ENCODE measurements at regions not wholly inside any gene's neighbourhood (a gene's known extent, or its start where the extent isn't known, plus 50 kb on each side); places are given as distances from the start of the nearest gene placed in this dataset.

DNA sequence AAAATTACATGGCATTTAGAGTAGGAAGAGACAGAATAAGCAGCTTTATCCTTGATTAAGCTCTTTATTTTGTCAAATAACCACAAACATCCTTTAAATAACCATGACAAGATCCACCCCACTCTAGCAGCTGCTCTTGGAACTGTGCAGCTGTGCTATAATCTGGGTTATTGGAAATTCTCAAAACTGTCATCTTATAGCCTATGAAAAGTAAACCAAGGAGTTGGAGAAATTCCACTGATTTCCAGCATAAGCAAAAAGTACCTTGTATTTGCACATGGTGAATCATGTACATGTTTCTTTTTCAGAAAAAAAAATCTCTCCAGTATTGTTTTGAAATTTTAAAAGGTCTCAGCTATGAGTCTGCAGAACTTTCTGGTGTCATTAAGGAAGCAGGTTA, 88.8 kb upstream of the ABI3BP start:
- H3K4me3 Mint-ChIP-seq: no peak overlapping the region
- peaks cover 16% of the 10 kb centered on the region for H3K27me3 Mint-ChIP-seq
- H3K9me3 Mint-ChIP-seq: no peaks in the 10 kb centered on the region
- H3K27ac Mint-ChIP-seq: no peak overlapping the region
- no peaks in the 10 kb centered on the region for H3K36me3 Mint-ChIP-seq (ENCODE audit: low read depth)
- H3K4me1 Mint-ChIP-seq (ENCODE audit: low read depth): no peaks in the 10 kb centered on the region

- Mint-ChIP-seq H3K4me3 (no peak overlapping the region), H3K27ac (no peak overlapping the region), H3K27me3 (peaks cover 16% of the 10 kb centered on the region), H3K36me3 (ENCODE audit: low read depth) (no peaks in the 10 kb centered on the region), H3K4me1 (ENCODE audit: low read depth) (no peaks in the 10 kb centered on the region), H3K9me3 (no peaks in the 10 kb centered on the region)
These were observed 88.2 kb upstream of the ABI3BP start for GRCh38 chr3:101081446-101081845.

GRCh38 chr3:101077361-101078011, 84.3 kb upstream of the ABI3BP start:
- Mint-ChIP-seq H3K36me3 (ENCODE audit: low read depth) (no peaks in the 10 kb centered on the region), H3K4me3 (no peak overlapping the region)

DNA sequence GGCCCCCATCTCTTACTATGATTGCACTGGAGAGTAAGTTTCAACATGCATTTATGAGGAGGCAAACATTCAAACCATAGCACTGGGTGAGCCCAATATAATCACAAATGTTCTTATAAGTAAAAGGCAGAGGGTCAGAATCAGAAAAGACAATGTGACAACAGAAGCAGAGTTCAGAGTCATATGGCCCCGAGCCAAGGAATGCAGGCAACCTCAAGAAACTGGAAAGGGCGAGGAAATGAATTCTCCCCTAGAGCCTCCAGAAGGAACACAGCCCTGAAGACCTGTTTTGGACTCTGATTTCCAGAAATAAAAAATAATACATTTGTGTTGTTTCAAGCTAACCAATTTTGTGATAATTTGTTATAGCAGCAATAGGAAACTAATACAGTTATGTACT, 81.3 kb upstream of the ABI3BP start:
- H3K9me3 Mint-ChIP-seq: no peaks in the 10 kb centered on the region
- peaks cover 4% of the 10 kb centered on the region for H3K4me1 Mint-ChIP-seq (ENCODE audit: low read depth)
- no peaks in the 10 kb centered on the region for H3K36me3 Mint-ChIP-seq (ENCODE audit: low read depth)
- no peak overlapping the region for H3K4me3 Mint-ChIP-seq
- H3K27ac Mint-ChIP-seq: no peak overlapping the region
- H3K27me3 Mint-ChIP-seq: peaks cover 23% of the 10 kb centered on the region

More at GRCh38 chr3:101077361-101078011, 84.3 kb upstream of the ABI3BP start:
- Mint-ChIP-seq H3K9me3 (no peaks in the 10 kb centered on the region), H3K27me3 (peaks cover 26% of the 10 kb centered on the region), H3K27ac (no peak overlapping the region), H3K4me1 (ENCODE audit: low read depth) (no peaks in the 10 kb centered on the region)

DNA sequence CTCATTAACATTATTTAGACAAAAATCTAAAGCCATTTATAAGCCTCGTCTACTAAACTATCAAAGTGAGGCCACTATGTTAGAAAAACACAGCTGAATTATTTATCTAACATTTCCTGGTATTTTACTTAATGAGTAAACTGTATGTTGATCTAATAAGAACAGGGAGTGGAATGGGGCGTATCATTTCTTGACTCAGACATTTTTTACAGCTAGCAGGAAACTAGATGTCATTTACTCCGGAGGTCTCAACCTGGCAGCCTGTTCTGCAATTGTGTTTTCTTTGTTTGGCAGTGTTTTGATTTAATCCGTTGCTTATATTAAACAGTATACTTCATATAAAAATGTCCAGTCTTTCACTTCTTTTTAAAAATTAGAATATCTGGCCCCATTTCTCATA, 79.1 kb upstream of the ABI3BP start:
- Mint-ChIP-seq H3K9me3 (no peaks in the 10 kb centered on the region), H3K4me3 (no peak overlapping the region), H3K27ac (no peak overlapping the region), H3K36me3 (ENCODE audit: low read depth) (no peaks in the 10 kb centered on the region), H3K27me3 (peaks cover 25% of the 10 kb centered on the region), H3K4me1 (ENCODE audit: low read depth) (peaks cover 4% of the 10 kb centered on the region)

DNA sequence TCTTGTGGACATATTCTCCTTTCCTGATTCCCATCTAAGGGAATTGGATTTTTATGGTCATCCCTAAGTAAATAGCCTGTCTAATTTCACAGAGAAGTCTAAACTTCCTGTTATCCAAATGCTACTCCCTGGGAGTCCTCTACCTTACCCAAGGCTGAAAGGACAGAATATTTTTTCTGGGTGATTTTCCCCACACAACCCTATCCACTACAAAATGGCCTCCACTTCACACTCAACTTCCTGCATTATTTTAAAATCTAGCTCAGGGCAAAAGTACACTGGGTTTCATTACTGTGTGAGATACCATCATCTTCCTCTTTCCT, 77.5 kb upstream of the ABI3BP start:
- Mint-ChIP-seq H3K27ac (no peak overlapping the region), H3K4me3 (no peak overlapping the region), H3K27me3 (peaks cover 33% of the 10 kb centered on the region), H3K4me1 (ENCODE audit: low read depth) (peaks cover 4% of the 10 kb centered on the region), H3K9me3 (no peaks in the 10 kb centered on the region), H3K36me3 (ENCODE audit: low read depth) (no peaks in the 10 kb centered on the region)

- Mint-ChIP-seq H3K9me3 (no peaks in the 10 kb centered on the region), H3K27me3 (peaks cover 35% of the 10 kb centered on the region), H3K36me3 (ENCODE audit: low read depth) (no peaks in the 10 kb centered on the region), H3K27ac (no peak overlapping the region), H3K4me3 (no peak overlapping the region), H3K4me1 (ENCODE audit: low read depth) (peaks cover 4% of the 10 kb centered on the region)
These were observed 76.9 kb upstream of the ABI3BP start for GRCh38 chr3:101069901-101070798.

DNA sequence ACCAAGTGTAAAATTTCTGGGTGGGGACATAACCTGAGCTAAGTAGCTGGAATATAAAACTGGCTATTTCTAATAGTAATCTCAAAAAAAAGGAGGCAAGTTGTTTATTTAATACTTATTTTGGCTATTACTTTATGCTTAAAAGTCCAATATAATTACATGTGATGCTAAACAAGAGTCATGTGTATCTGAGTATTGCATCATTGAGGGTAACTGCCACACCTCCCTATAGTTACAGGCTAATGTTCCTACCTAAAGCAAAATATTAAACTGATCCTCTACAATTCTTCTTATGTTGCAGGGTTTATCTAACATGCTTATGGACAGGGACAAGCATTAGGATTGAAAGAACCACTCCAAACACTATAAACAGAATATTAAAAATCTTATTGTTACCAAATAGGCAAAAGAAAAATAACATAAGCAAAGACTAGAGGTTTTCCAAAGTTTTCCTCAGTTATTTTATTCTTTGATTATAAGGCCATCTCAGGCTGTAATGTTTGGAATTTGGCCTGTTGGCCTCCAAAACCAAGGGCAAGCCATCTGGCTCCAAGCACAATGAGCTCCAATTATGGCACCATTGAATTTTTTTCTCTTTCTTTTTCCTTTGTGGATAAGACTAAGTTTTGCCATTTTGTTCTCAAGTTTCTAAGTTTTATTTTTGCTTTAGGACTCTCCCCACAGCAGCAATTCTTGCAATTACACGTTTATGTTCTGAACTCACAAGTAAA, 75.8 kb upstream of the ABI3BP start:
- no peak overlapping the region for H3K4me3 Mint-ChIP-seq
- no peak overlapping the region for H3K27ac Mint-ChIP-seq
- peaks cover 37% of the 10 kb centered on the region for H3K27me3 Mint-ChIP-seq
- no peaks in the 10 kb centered on the region for H3K9me3 Mint-ChIP-seq
- peaks cover 4% of the 10 kb centered on the region for H3K4me1 Mint-ChIP-seq (ENCODE audit: low read depth)
- no peaks in the 10 kb centered on the region for H3K36me3 Mint-ChIP-seq (ENCODE audit: low read depth)

- H3K27ac Mint-ChIP-seq: no peak overlapping the region
- no peak overlapping the region for H3K4me3 Mint-ChIP-seq
- peaks cover 1% of the 10 kb centered on the region for H3K9me3 Mint-ChIP-seq
- H3K36me3 Mint-ChIP-seq (ENCODE audit: low read depth): no peaks in the 10 kb centered on the region
- H3K4me1 Mint-ChIP-seq (ENCODE audit: low read depth): peaks cover 4% of the 10 kb centered on the region
- peaks cover 47% of the 10 kb centered on the region for H3K27me3 Mint-ChIP-seq
These were observed 73.5 kb upstream of the ABI3BP start for GRCh38 chr3:101066711-101067129.

- Mint-ChIP-seq H3K4me1 (ENCODE audit: low read depth) (peaks cover 2% of the 10 kb centered on the region), H3K27me3 (peaks cover 44% of the 10 kb centered on the region), H3K9me3 (peaks cover 5% of the 10 kb centered on the region), H3K4me3 (no peak overlapping the region), H3K36me3 (ENCODE audit: low read depth) (no peaks in the 10 kb centered on the region), H3K27ac (no peak overlapping the region)
These were observed 72.7 kb upstream of the ABI3BP start for GRCh38 chr3:101065962-101066361.

- no peaks in the 10 kb centered on the region for H3K4me1 Mint-ChIP-seq (ENCODE audit: low read depth)
- no peak overlapping the region for H3K4me3 Mint-ChIP-seq
- peaks cover 37% of the 10 kb centered on the region for H3K27me3 Mint-ChIP-seq
- H3K36me3 Mint-ChIP-seq (ENCODE audit: low read depth): no peaks in the 10 kb centered on the region
- peaks cover 29% of the 10 kb centered on the region for H3K9me3 Mint-ChIP-seq
- H3K27ac Mint-ChIP-seq: no peak overlapping the region
These were observed 70.2 kb upstream of the ABI3BP start for GRCh38 chr3:101063401-101063800.

DNA sequence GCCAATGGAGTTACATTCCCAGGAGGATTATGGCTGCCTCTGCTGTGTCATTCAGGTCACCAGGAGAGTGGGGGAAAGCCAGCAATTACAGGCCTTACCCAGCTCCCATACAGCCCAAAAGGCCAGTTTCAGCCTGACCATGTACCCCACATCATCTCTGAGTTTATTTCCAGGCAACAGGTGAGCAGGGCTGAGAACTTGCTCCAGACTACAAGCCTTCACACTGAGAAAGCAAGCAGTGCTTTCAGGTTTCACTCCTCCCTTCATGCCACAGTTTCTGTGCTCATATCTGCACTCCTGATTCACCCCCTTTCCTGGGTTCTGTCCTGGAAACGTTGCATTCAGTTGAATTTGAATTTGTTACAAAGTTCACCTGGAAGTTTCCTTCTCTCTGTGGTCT, 68.1 kb upstream of the ABI3BP start:
- no peaks in the 10 kb centered on the region for H3K4me1 Mint-ChIP-seq (ENCODE audit: low read depth)
- peaks cover 41% of the 10 kb centered on the region for H3K9me3 Mint-ChIP-seq
- no peaks in the 10 kb centered on the region for H3K36me3 Mint-ChIP-seq (ENCODE audit: low read depth)
- no peak overlapping the region for H3K4me3 Mint-ChIP-seq
- H3K27ac Mint-ChIP-seq: no peak overlapping the region
- peaks cover 32% of the 10 kb centered on the region for H3K27me3 Mint-ChIP-seq

GRCh38 chr3:101050866-101051265, 57.6 kb upstream of the ABI3BP start:
- Mint-ChIP-seq H3K27me3 (peaks cover 5% of the 10 kb centered on the region), H3K4me1 (ENCODE audit: low read depth) (no peaks in the 10 kb centered on the region), H3K27ac (no peak overlapping the region), H3K4me3 (no peak overlapping the region), H3K36me3 (ENCODE audit: low read depth) (no peaks in the 10 kb centered on the region), H3K9me3 (peaks cover 4% of the 10 kb centered on the region)

DNA sequence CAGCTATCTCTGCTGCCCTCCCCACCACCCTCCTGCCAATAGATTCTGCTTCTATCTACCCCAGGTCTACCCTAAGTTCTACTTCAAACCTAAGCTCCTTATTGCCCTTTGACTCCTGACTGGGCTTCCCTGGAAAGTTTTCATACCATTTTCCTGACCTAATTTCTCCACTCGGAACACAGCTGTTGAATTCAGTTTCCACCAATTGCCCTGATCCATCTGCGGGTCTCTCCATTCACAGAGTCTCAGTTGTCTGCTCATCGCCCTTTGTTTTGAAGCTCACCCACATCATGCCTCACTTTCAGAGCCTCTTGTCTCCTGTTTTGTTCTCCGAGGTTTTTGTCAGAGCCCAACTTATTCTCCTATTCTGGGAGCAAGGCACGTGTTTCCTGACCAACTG, 56.8 kb upstream of the ABI3BP start:
- Mint-ChIP-seq H3K27me3 (peaks cover 9% of the 10 kb centered on the region), H3K4me3 (no peak overlapping the region), H3K9me3 (peaks cover 4% of the 10 kb centered on the region), H3K36me3 (ENCODE audit: low read depth) (no peaks in the 10 kb centered on the region), H3K4me1 (ENCODE audit: low read depth) (no peaks in the 10 kb centered on the region), H3K27ac (no peak overlapping the region)

GRCh38 chr3:101049532-101049931, 56.3 kb upstream of the ABI3BP start:
- no peaks in the 10 kb centered on the region for H3K36me3 Mint-ChIP-seq (ENCODE audit: low read depth)
- H3K27me3 Mint-ChIP-seq: peaks cover 9% of the 10 kb centered on the region
- H3K9me3 Mint-ChIP-seq: peaks cover 4% of the 10 kb centered on the region
- no peaks in the 10 kb centered on the region for H3K4me1 Mint-ChIP-seq (ENCODE audit: low read depth)
- H3K4me3 Mint-ChIP-seq: no peak overlapping the region
- H3K27ac Mint-ChIP-seq: no peak overlapping the region

Measured in stimulated activated naive CD8-positive, alpha-beta T cell treated with anti-CD3 and anti-CD28 coated beads, Interleukin-15, Interleukin-2, amounts not matched to agents 100 ng/mL and 50 ng/mL, for 24 hours (primary cell).